ENCODE measurements at regions not wholly inside any gene's neighbourhood (a gene's known extent, or its start where the extent isn't known, plus 50 kb on each side); places are given as distances from the start of the nearest gene placed in this dataset.

- DNase-seq (ENCODE audit: low spot score) = no peak
- no peak for TF ChIP-seq CTCF (IDR thresholded peaks at IDR 0.05; ENCODE audit: extremely low read depth, insufficient read depth, missing control alignments)
- in situ Hi-C loops (cut with MboI; ENCODE audit: low pct_unique_long_range_greater_than_20kb, low sequenced_read_pairs, unreplicated experiment) = no loop called here
These were observed 99.8 kb upstream of the ADGRL2 start for GRCh38 chr1:81700728-81701470.

GRCh38 chr1:81699234-81699633, 101.5 kb upstream of the ADGRL2 start:
- no peak for DNase-seq (ENCODE audit: low spot score)
- TF ChIP-seq CTCF (IDR thresholded peaks at IDR 0.05; ENCODE audit: extremely low read depth, insufficient read depth, missing control alignments) = no peak
- in situ Hi-C loops (cut with MboI; ENCODE audit: low pct_unique_long_range_greater_than_20kb, low sequenced_read_pairs, unreplicated experiment) = no loop called here

- TF ChIP-seq CTCF (IDR thresholded peaks at IDR 0.05; ENCODE audit: extremely low read depth, insufficient read depth, missing control alignments) = no peak
- DNase-seq (ENCODE audit: low spot score) = no peak
- in situ Hi-C loops (cut with MboI; ENCODE audit: low pct_unique_long_range_greater_than_20kb, low sequenced_read_pairs, unreplicated experiment) = no loop called here
These were observed 105.0 kb upstream of the ADGRL2 start for GRCh38 chr1:81695741-81696140.

- in situ Hi-C loops (cut with MboI; ENCODE audit: low pct_unique_long_range_greater_than_20kb, low sequenced_read_pairs, unreplicated experiment) = no loop called here
- no peak for TF ChIP-seq CTCF (IDR thresholded peaks at IDR 0.05; ENCODE audit: extremely low read depth, insufficient read depth, missing control alignments)
- no peak for DNase-seq (ENCODE audit: low spot score)
These were observed 107.4 kb upstream of the ADGRL2 start for GRCh38 chr1:81693316-81693715.

- TF ChIP-seq CTCF (IDR thresholded peaks at IDR 0.05; ENCODE audit: extremely low read depth, insufficient read depth, missing control alignments) = no peak
- DNase-seq (ENCODE audit: low spot score) = no peak
- in situ Hi-C loops (cut with MboI; ENCODE audit: low pct_unique_long_range_greater_than_20kb, low sequenced_read_pairs, unreplicated experiment) = no loop called here
These were observed 109.9 kb upstream of the ADGRL2 start for GRCh38 chr1:81690676-81691453.

GRCh38 chr1:81689531-81689941, 111.2 kb upstream of the ADGRL2 start:
- DNase-seq (ENCODE audit: low spot score) = no peak
- in situ Hi-C loops (cut with MboI; ENCODE audit: low pct_unique_long_range_greater_than_20kb, low sequenced_read_pairs, unreplicated experiment) = no loop called here
- no peak for TF ChIP-seq CTCF (IDR thresholded peaks at IDR 0.05; ENCODE audit: extremely low read depth, insufficient read depth, missing control alignments)

Data from GM13977 (cell line).